ENCODE measurements at regions not wholly inside any gene's neighbourhood (a gene's known extent, or its start where the extent isn't known, plus 50 kb on each side); places are given as distances from the start of the nearest gene placed in this dataset.

GRCh38 chr17:71855010-71855409 is 265.8 kb upstream of the SOX9 start:
- TF ChIP-seq, protein P1, sequence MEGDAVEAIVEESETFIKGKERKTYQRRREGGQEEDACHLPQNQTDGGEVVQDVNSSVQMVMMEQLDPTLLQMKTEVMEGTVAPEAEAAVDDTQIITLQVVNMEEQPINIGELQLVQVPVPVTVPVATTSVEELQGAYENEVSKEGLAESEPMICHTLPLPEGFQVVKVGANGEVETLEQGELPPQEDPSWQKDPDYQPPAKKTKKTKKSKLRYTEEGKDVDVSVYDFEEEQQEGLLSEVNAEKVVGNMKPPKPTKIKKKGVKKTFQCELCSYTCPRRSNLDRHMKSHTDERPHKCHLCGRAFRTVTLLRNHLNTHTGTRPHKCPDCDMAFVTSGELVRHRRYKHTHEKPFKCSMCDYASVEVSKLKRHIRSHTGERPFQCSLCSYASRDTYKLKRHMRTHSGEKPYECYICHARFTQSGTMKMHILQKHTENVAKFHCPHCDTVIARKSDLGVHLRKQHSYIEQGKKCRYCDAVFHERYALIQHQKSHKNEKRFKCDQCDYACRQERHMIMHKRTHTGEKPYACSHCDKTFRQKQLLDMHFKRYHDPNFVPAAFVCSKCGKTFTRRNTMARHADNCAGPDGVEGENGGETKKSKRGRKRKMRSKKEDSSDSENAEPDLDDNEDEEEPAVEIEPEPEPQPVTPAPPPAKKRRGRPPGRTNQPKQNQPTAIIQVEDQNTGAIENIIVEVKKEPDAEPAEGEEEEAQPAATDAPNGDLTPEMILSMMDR (IDR thresholded peaks at IDR 0.05), result no peak
- no peak for TF ChIP-seq POLR2A (IDR thresholded peaks at IDR 0.05)
- no peak for TF ChIP-seq EP300 (IDR thresholded peaks at IDR 0.05)

Measured in ovary (tissue), 3 donors.